DND-41 (cell line): ENCODE measurements at regions not wholly inside any gene's neighbourhood (a gene's known extent, or its start where the extent isn't known, plus 50 kb on each side); places are given as distances from the start of the nearest gene placed in this dataset.
A peak's percentile ranks its signal among the peaks of the same experiment; 100 is the strongest.

Source experiments
- ATAC-seq: fragments of 200-7000 bp; cut with Tn5 transposase; 3 replicates; pipeline ENCODE4 v1.9.1; 2021; ENCODE audit warnings: low read depth; ENCODE audit not compliant: insufficient read depth
- DNase-seq: peaks from one replicate; pipeline ENCODE4 v3.0.0-alpha.2; 2020
- H2AFZ ChIP-seq: 2 replicates; pipeline ENCODE4 v1.6.0; 2012; ENCODE audit warnings: low read depth, low read length
- H3K27ac ChIP-seq: 2 replicates; pipeline ENCODE4 v1.5.1; 2012; ENCODE audit warnings: low read length, inconsistent platforms
- H3K27me3 ChIP-seq: fragments of 200-600 bp; sonication (generic); 2 replicates; pipeline ENCODE4 v1.6.0; 2012; ENCODE audit warnings: low read length, mild to moderate bottlenecking, inconsistent platforms; ENCODE audit not compliant: insufficient read depth, poor library complexity
- H3K36me3 ChIP-seq: 2 replicates; pipeline ENCODE4 v1.5.1; 2012; ENCODE audit warnings: low read length, inconsistent platforms; ENCODE audit not compliant: insufficient read depth
- H3K4me1 ChIP-seq: 2 replicates; pipeline ENCODE4 v1.5.1; 2012; ENCODE audit warnings: mild to moderate bottlenecking, low read length; ENCODE audit not compliant: insufficient read depth
- H3K4me2 ChIP-seq: 2 replicates; pipeline ENCODE4 v1.6.0; 2012; ENCODE audit warnings: mild to moderate bottlenecking, moderate library complexity, low read length, inconsistent platforms; ENCODE audit not compliant: insufficient read depth
- H3K4me3 ChIP-seq, 2 experiments: fragments of 200-600 bp in 1 of 2; shearing (Covaris generic) in 1 of 2; 2 replicates each; pipeline ENCODE4 v1.5.1; 2012 to 2016; ENCODE audit warnings: inconsistent platforms in 2 of 2, low read length in 2 of 2, mild to moderate bottlenecking in 2 of 2, low read depth in 1 of 2, moderate library complexity in 1 of 2
- H3K79me2 ChIP-seq: 2 replicates; pipeline ENCODE4 v1.6.0; 2012; ENCODE audit warnings: low read length, inconsistent platforms; ENCODE audit not compliant: insufficient read depth
- H3K9ac ChIP-seq: 2 replicates; pipeline ENCODE4 v1.6.0; 2012; ENCODE audit warnings: low read depth, mild to moderate bottlenecking, inconsistent platforms, low read length, moderate library complexity
- H3K9me3 ChIP-seq: 2 replicates; pipeline ENCODE4 v1.5.1; 2012; ENCODE audit warnings: low read length, moderate library complexity, mild to moderate bottlenecking, inconsistent platforms; ENCODE audit not compliant: insufficient read depth, severe bottlenecking
- H4K20me1 ChIP-seq: 2 replicates; pipeline ENCODE4 v1.6.0; 2012; ENCODE audit warnings: low read length; ENCODE audit not compliant: insufficient read depth
- CTCF ChIP-seq: IDR thresholded peaks from 2 replicates; pipeline ENCODE4 v1.5.1; 2012; ENCODE audit warnings: borderline replicate concordance, low read length, moderate library complexity, mild to moderate bottlenecking; ENCODE audit not compliant: poor library complexity, severe bottlenecking; ENCODE audit errors: extremely low read depth
- EZH2 ChIP-seq: IDR thresholded peaks from 3 replicates; pipeline ENCODE4 v1.6.1; 2012; ENCODE audit warnings: borderline replicate concordance, low read depth, mild to moderate bottlenecking, moderate library complexity, low read length, inconsistent platforms; ENCODE audit not compliant: severe bottlenecking

- no peak for TF ChIP-seq CTCF
- TF ChIP-seq EZH2: no peak
- no peak overlapping the region for H3K9ac ChIP-seq
- peaks cover 5% of the 10 kb centered on the region for H3K27me3 ChIP-seq
- H3K4me1 ChIP-seq: no peaks in the 10 kb centered on the region
- ATAC-seq: peak; percentile 17; the same call in 1 of the 3 replicates
- H2AFZ ChIP-seq: no peak overlapping the region
- H3K79me2 ChIP-seq: no peaks in the 10 kb centered on the region
- no peak for DNase-seq
- H3K27ac ChIP-seq: no peak overlapping the region
- H3K4me2 ChIP-seq: no peak overlapping the region
- H3K9me3 ChIP-seq: no peaks in the 10 kb centered on the region
- H3K36me3 ChIP-seq: no peaks in the 10 kb centered on the region
- H4K20me1 ChIP-seq: no peaks in the 10 kb centered on the region
- no peak overlapping the region for H3K4me3 ChIP-seq
Observed at GRCh38 chr4:15376145-15376544, 51.7 kb upstream of the C1QTNF7 start.

GRCh38 chr4:15376594-15376993 is 51.2 kb upstream of the C1QTNF7 start:
- no peak overlapping the region for H3K4me2 ChIP-seq
- DNase-seq: no peak
- no peak overlapping the region for H3K9ac ChIP-seq
- ATAC-seq: no peak
- H3K4me3 ChIP-seq: no peak overlapping the region
- no peaks in the 10 kb centered on the region for H4K20me1 ChIP-seq
- H3K36me3 ChIP-seq: no peaks in the 10 kb centered on the region
- no peak overlapping the region for H2AFZ ChIP-seq
- no peaks in the 10 kb centered on the region for H3K9me3 ChIP-seq
- no peaks in the 10 kb centered on the region for H3K4me1 ChIP-seq
- H3K79me2 ChIP-seq: no peaks in the 10 kb centered on the region
- no peak overlapping the region for H3K27ac ChIP-seq
- no peak for TF ChIP-seq CTCF
- TF ChIP-seq EZH2: no peak
- H3K27me3 ChIP-seq: peaks cover 2% of the 10 kb centered on the region
